Activated T-helper 1 cell treated with anti-CD3 and anti-CD28 coated beads, Interleukin-12 subunit alpha, Interleukin-12 subunit beta, Interleukin-2, Interleukin-4 antibody, amounts not matched to agents 30 ng/mL and 10 ng/mL and 1 ng/mL, durations not matched to agents 14 hours and 24 hours and 36 hours (primary cell): ENCODE measurements at regions not wholly inside any gene's neighbourhood (a gene's known extent, or its start where the extent isn't known, plus 50 kb on each side); places are given as distances from the start of the nearest gene placed in this dataset.

ENCODE experiments used
- DNase-seq: peaks from one replicate; pipeline ENCODE4 v3.0.0; 2021; ENCODE audit warnings: low spot score
- H3K27ac Mint-ChIP-seq: one replicate; pipeline ENCODE4 v1.8.0; 2021; ENCODE audit warnings: mild to moderate bottlenecking, mixed read lengths
- H3K27me3 Mint-ChIP-seq: one replicate; pipeline ENCODE4 v1.8.0; 2022; ENCODE audit warnings: mild to moderate bottlenecking, moderate library complexity, mixed read lengths; ENCODE audit not compliant: insufficient read depth
- H3K36me3 Mint-ChIP-seq: one replicate; pipeline ENCODE4 v1.8.0; 2021; ENCODE audit warnings: low read depth, mixed read lengths
- H3K4me1 Mint-ChIP-seq: one replicate; pipeline ENCODE4 v1.8.0; 2021; ENCODE audit warnings: low read depth, mixed read lengths
- H3K4me3 Mint-ChIP-seq: one replicate; pipeline ENCODE4 v1.8.0; 2021; ENCODE audit warnings: mild to moderate bottlenecking, moderate library complexity, mixed read lengths
- H3K9me3 Mint-ChIP-seq: one replicate; pipeline ENCODE4 v1.8.0; 2021; ENCODE audit warnings: mixed read lengths
- intact Hi-C: fragments of 100-400 bp; cut with micrococcal nuclease; formaldehyde crosslinking; loops from one replicate; pipeline ENCODE4 v1.15.1; 2024

DNA sequence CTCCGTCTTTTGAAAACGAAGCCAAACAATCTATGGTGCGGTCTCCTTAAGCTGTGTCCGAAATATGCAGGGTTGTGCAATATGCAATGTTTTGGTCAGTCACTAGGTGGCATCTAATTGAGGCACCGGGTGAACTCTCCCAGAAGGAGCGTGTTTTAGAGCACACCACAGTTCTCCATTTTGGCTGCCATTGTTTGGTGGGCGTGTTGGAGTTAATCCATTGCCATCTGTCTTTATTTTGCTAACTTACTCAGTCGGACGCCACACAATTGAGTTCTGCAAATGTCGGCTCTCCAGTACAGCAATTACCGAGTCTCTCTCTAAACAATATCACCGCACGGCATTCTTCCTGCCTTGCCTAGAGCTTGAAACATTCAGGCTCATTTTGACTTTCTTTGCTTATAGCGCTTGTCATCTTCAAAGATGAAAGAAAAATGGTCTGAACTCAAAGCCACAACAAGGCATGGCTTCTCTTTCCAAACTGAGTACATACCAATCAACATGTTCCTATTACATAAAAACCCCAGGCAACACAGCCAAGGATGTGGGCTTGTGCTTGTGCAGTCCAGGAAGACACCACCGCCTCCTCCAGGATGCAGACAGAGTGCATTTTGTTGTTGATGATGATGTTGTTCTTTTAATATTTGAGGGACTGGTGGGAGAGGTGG lies 182.0 kb upstream of the SERP2 start:
- Mint-ChIP-seq H3K9me3 (no peaks in the 10 kb centered on the region), H3K36me3 (peaks cover 3% of the 10 kb centered on the region), H3K4me3 (no peak overlapping the region), H3K27ac (no peak overlapping the region), H3K27me3 (peaks cover 51% of the 10 kb centered on the region), H3K4me1 (peaks cover 35% of the 10 kb centered on the region)
- DNase-seq, result peak; percentile 17
- intact Hi-C loops, result loop anchor here (1.0 to 10.0 kb wide), 3 partner anchors 247 to 1203 kb away; no protein-coding TSS in a partner anchor

DNA sequence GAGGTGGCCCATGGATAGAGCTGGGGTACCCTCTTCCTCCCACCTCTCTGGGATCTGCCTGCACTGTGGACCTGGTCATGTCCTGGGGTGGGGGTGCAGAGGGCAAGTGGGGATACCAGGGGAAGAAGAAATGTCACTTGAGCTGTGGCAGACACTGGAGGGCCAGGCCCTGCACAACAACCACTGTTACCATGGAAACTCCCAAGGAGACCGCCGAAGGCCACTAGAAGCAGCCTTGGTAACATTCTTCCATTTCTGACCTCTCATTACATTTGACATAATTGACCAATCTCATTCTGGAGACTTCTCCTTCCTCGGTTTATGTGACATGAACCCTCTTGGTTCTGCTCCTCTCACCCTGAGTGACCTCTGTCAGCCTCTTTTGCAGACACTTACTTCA lies 179.9 kb upstream of the SERP2 start:
- intact Hi-C loops, result loop anchor here (10.0 kb wide), 2 partner anchors 289 to 1201 kb away; no protein-coding TSS in a partner anchor
- Mint-ChIP-seq H3K36me3 (peaks cover 3% of the 10 kb centered on the region), H3K27ac (no peak overlapping the region), H3K4me3 (no peak overlapping the region), H3K9me3 (no peaks in the 10 kb centered on the region), H3K4me1 (peaks cover 54% of the 10 kb centered on the region), H3K27me3 (peaks cover 42% of the 10 kb centered on the region)
- DNase-seq, result no peak

- Mint-ChIP-seq H3K36me3 (peaks cover 3% of the 10 kb centered on the region), H3K4me1 (peaks cover 62% of the 10 kb centered on the region), H3K27ac (no peak overlapping the region), H3K9me3 (no peaks in the 10 kb centered on the region), H3K27me3 (peaks cover 43% of the 10 kb centered on the region), H3K4me3 (peak overlapping the region; percentile 53)
- no peak for DNase-seq
- intact Hi-C loops, result loop anchor here (5.0 to 10.0 kb wide), 5 partner anchors 290 to 1200 kb away; no protein-coding TSS in a partner anchor
Observed at GRCh38 chr13:44195245-44195644, 178.4 kb upstream of the SERP2 start.

GRCh38 chr13:44196196-44196751 lies 177.3 kb upstream of the SERP2 start:
- Mint-ChIP-seq H3K27ac (no peak overlapping the region), H3K4me3 (no peak overlapping the region), H3K9me3 (no peaks in the 10 kb centered on the region), H3K27me3 (peaks cover 45% of the 10 kb centered on the region), H3K36me3 (peaks cover 3% of the 10 kb centered on the region), H3K4me1 (peaks cover 61% of the 10 kb centered on the region)
- intact Hi-C loops, result loop anchor here (5.0 to 10.0 kb wide), 5 partner anchors 291 to 1199 kb away; no protein-coding TSS in a partner anchor
- no peak for DNase-seq

GRCh38 chr13:44197791-44198770 lies 175.5 kb upstream of the SERP2 start:
- intact Hi-C loops, result loop anchor here (1.0 to 10.0 kb wide), 13 partner anchors 39 to 1197 kb away; no protein-coding TSS in a partner anchor
- DNase-seq, result peak; percentile 50
- Mint-ChIP-seq H3K4me1 (peaks cover 47% of the 10 kb centered on the region), H3K36me3 (no peaks in the 10 kb centered on the region), H3K4me3 (no peak overlapping the region), H3K9me3 (no peaks in the 10 kb centered on the region), H3K27me3 (peaks cover 32% of the 10 kb centered on the region), H3K27ac (peak overlapping the region; percentile 37)

DNA sequence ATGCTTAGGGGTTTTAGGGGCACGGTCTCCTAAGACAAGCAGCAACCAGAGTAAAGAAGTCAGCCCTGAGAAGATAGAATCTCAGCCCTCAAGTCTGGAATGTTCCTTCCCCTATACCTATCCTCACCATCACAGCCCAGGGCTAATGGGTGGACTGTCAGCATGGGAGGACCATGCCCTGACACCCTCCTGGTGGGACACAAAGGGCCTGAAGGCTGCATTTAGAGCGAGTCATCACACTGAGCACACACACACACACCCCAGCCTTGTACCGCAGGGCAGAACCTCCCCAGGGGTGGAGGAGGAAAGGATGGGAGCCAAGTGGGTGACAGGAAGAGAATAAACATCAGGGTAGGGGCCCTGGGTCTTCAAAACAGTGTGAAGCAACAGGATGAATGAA lies 174.8 kb upstream of the SERP2 start:
- intact Hi-C loops, result loop anchor here (1.0 to 10.0 kb wide), 13 partner anchors 38 to 1196 kb away; no protein-coding TSS in a partner anchor
- Mint-ChIP-seq H3K4me1 (peaks cover 47% of the 10 kb centered on the region), H3K4me3 (no peak overlapping the region), H3K27ac (peak overlapping the region; percentile 3), H3K9me3 (no peaks in the 10 kb centered on the region), H3K36me3 (no peaks in the 10 kb centered on the region), H3K27me3 (peaks cover 31% of the 10 kb centered on the region)
- no peak for DNase-seq

DNA sequence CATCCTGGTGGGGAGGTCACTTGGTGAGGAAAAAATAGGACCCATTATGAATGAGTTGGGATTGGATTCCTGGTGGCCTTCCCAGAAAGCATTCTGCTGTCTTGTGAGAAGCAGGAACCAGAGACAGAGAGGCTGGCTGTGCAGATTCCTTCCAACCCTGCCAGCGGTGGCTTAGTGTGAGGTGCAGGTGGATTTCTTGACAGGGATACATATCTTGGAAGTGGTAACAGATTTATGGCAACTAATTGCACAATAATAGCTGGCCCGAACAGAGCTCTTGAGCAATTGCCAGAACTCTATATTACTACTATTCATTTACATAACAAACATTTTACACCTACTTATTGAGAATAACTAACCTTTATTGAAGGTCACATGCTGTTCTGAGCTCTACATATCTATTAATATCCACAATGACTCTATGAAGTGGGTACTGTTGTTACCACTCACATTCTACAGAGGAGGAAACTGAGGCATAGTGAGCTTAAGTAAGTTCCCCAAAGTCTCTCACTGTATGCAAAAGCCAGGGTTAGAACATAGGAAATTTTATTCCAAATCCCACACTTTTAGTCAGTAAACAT lies 173.9 kb upstream of the SERP2 start:
- intact Hi-C loops, result loop anchor here (2.0 to 10.0 kb wide), 7 partner anchors 37 to 1195 kb away; no protein-coding TSS in a partner anchor
- Mint-ChIP-seq H3K36me3 (no peaks in the 10 kb centered on the region), H3K4me1 (peaks cover 46% of the 10 kb centered on the region), H3K27ac (no peak overlapping the region), H3K9me3 (no peaks in the 10 kb centered on the region), H3K27me3 (peaks cover 32% of the 10 kb centered on the region), H3K4me3 (no peak overlapping the region)
- no peak for DNase-seq

DNA sequence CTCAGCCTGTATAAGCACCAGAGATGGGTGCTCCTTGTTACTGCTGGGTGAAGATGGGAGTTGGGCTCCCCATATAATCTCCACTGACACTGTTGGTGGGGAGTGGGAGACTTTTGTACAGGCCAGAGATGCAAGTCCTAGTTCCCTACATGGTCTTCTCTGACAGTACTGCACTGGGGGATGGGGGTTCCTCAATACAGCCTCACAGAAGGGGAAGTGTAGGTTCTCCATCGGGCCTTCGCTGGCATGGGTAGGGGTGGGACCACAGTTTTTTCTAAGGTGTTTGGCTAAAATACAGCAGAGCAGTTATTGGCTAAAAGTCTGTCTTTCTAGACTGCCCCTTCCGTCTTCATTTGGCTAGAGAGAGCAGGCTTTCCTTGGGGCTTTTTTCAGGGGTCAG lies 167.2 kb upstream of the SERP2 start:
- Mint-ChIP-seq H3K27ac (no peak overlapping the region), H3K27me3 (peaks cover 20% of the 10 kb centered on the region), H3K9me3 (peaks cover 4% of the 10 kb centered on the region), H3K4me1 (no peaks in the 10 kb centered on the region), H3K4me3 (no peak overlapping the region), H3K36me3 (peaks cover 1% of the 10 kb centered on the region)
- DNase-seq, result no peak
- intact Hi-C loops, result no loop called here

- no peak for DNase-seq
- Mint-ChIP-seq H3K27ac (no peak overlapping the region), H3K9me3 (peaks cover 4% of the 10 kb centered on the region), H3K4me1 (no peaks in the 10 kb centered on the region), H3K4me3 (no peak overlapping the region), H3K36me3 (peaks cover 1% of the 10 kb centered on the region), H3K27me3 (peaks cover 25% of the 10 kb centered on the region)
- intact Hi-C loops, result no loop called here
Observed at GRCh38 chr13:44207476-44207875, 166.1 kb upstream of the SERP2 start.

- no peak overlapping the region for H3K4me3 Mint-ChIP-seq
Observed at GRCh38 chr13:44210525-44210924, 163.1 kb upstream of the SERP2 start.

GRCh38 chr13:44211286-44211685 lies 162.3 kb upstream of the SERP2 start:
- Mint-ChIP-seq H3K36me3 (no peaks in the 10 kb centered on the region), H3K27ac (no peak overlapping the region), H3K9me3 (no peaks in the 10 kb centered on the region), H3K4me1 (no peaks in the 10 kb centered on the region), H3K4me3 (no peak overlapping the region), H3K27me3 (peaks cover 27% of the 10 kb centered on the region)
- DNase-seq, result no peak
- intact Hi-C loops, result no loop called here

More at GRCh38 chr13:44210525-44210924, 163.1 kb upstream of the SERP2 start:
- intact Hi-C loops, result no loop called here
- Mint-ChIP-seq H3K27ac (no peak overlapping the region), H3K4me1 (no peaks in the 10 kb centered on the region), H3K9me3 (peaks cover 4% of the 10 kb centered on the region), H3K36me3 (peaks cover 1% of the 10 kb centered on the region), H3K27me3 (peaks cover 30% of the 10 kb centered on the region)
- DNase-seq, result no peak

DNA sequence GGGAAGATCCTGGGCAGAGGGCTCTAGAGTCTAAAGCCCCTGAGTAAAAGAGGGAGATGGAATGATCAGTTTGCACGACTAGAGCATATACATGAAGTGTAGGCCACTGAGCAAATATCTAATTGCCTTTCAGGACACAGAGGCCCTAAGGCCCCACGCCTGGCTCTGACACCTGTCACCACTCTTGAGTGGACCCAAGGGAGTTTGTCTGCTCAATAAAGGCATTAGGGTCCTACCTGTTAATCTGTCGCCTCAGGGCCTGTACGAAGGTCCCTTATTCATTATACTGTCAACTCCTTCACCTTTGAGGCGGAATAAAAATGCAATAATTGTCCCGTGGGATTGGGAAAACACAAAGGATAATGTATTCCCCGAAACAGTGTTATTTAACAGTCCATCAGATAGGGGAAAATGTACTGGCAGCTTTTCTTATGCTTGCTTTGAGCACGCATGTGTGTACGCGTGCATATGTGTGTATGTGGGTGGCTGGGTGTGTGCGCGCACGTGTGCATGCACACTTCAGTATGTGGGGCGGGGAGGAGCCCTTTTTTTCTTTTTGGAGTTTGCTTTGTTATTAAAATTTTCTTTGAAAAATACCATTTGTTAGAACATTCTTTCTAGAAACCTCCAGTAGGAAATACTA lies 161.8 kb upstream of the SERP2 start:
- Mint-ChIP-seq H3K4me1 (no peaks in the 10 kb centered on the region), H3K9me3 (no peaks in the 10 kb centered on the region), H3K4me3 (no peak overlapping the region), H3K27ac (no peak overlapping the region), H3K27me3 (peaks cover 27% of the 10 kb centered on the region), H3K36me3 (no peaks in the 10 kb centered on the region)
- intact Hi-C loops, result no loop called here
- DNase-seq, result no peak
